ENCODE measurements at regions not wholly inside any gene's neighbourhood (a gene's known extent, or its start where the extent isn't known, plus 50 kb on each side); places are given as distances from the start of the nearest gene placed in this dataset.

GRCh38 chr3:164004205-164004604 is 1074.1 kb downstream of the SI start:
- TF ChIP-seq POLR2A (IDR thresholded peaks at IDR 0.05) = no peak
- TF ChIP-seq, protein P1, sequence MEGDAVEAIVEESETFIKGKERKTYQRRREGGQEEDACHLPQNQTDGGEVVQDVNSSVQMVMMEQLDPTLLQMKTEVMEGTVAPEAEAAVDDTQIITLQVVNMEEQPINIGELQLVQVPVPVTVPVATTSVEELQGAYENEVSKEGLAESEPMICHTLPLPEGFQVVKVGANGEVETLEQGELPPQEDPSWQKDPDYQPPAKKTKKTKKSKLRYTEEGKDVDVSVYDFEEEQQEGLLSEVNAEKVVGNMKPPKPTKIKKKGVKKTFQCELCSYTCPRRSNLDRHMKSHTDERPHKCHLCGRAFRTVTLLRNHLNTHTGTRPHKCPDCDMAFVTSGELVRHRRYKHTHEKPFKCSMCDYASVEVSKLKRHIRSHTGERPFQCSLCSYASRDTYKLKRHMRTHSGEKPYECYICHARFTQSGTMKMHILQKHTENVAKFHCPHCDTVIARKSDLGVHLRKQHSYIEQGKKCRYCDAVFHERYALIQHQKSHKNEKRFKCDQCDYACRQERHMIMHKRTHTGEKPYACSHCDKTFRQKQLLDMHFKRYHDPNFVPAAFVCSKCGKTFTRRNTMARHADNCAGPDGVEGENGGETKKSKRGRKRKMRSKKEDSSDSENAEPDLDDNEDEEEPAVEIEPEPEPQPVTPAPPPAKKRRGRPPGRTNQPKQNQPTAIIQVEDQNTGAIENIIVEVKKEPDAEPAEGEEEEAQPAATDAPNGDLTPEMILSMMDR (IDR thresholded peaks at IDR 0.05) = no peak

Data from heart left ventricle (tissue), 13 donors.